ENCODE measurements at regions not wholly inside any gene's neighbourhood (a gene's known extent, or its start where the extent isn't known, plus 50 kb on each side); places are given as distances from the start of the nearest gene placed in this dataset.

GRCh38 chr4:130025701-130026100, 929.7 kb downstream of the C4orf33 start:
- no peak for TF ChIP-seq CTCF (conservative IDR thresholded peaks at IDR 0.05 in 1 of 2, IDR thresholded peaks at IDR 0.05 in 1 of 2; ENCODE audit: low read depth in 1 of 2, low read length in 2 of 2)
- no peak for TF ChIP-seq EZH2 (IDR thresholded peaks at IDR 0.05; ENCODE audit: low read length, missing control alignments)

All from fibroblast of lung (primary cell).